Stimulated activated CD4-positive, alpha-beta T cell treated with anti-CD3 and anti-CD28 coated beads, Interleukin-15, amount 100 ng/mL, for 1 hour (primary cell): ENCODE measurements at regions not wholly inside any gene's neighbourhood (a gene's known extent, or its start where the extent isn't known, plus 50 kb on each side); places are given as distances from the start of the nearest gene placed in this dataset.
"Not testable (repeated sequence)": the region's sequence is repeated elsewhere in the genome, so short reads cannot be mapped to it uniquely, and the experiment has no call there.

Source experiments
- DNase-seq, 2 donors: peaks; one replicate each; pipeline ENCODE4 v3.0.0-alpha.2; 2020; ENCODE audit warnings: low read depth in 1 of 2, low spot score in 1 of 2

DNA sequence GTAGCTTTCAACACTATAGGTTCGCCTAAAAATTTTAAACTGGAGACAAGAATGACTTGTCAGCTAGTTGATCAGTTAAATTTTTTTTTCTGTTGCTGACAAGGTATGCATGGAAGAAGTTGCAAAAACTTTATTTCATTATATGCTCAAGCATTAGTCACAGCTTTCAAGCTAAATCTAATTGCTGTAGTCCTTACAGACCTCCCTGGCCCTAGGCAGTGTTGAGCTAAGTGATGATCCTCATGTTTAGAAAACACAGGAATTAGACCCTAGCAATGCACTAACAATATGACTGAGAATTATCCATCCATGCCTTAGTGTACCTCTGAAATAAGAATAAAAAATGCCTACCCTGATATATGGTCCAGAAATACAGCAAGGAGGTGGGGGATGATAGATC, 253.4 kb downstream of the SP3 start:
- DNase-seq, result no peak

- no peak for DNase-seq
Measured at GRCh38 chr2:173713904-173714555, 251.1 kb downstream of the SP3 start.

GRCh38 chr2:173715441-173715840, 249.7 kb downstream of the SP3 start:
- no peak for DNase-seq

- DNase-seq, result no peak
Measured at GRCh38 chr2:173716458-173717052, 248.6 kb downstream of the SP3 start.

GRCh38 chr2:173719471-173719870, 245.7 kb downstream of the SP3 start:
- DNase-seq, result no peak

DNA sequence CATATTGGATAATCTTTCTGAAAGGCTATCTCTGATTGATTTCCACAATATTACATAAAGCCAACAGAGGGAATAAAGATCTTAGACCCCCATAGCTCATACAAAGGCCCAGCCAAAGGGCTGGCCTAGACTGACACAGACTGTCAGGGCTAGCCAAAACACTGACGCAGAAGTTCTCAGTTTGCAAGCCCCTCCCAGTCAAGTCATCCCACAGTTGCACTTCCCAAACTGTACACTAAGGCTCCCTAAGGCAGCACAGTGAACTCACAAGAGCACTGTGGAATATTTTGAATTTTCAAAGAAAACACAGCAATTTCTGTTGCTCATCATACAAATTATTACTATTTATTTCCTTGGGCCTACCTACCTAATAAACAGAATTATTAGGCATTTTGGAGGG, 244.9 kb downstream of the SP3 start:
- no peak for DNase-seq

- no peak for DNase-seq
Measured at GRCh38 chr2:173734797-173735196, 230.4 kb downstream of the SP3 start.

DNA sequence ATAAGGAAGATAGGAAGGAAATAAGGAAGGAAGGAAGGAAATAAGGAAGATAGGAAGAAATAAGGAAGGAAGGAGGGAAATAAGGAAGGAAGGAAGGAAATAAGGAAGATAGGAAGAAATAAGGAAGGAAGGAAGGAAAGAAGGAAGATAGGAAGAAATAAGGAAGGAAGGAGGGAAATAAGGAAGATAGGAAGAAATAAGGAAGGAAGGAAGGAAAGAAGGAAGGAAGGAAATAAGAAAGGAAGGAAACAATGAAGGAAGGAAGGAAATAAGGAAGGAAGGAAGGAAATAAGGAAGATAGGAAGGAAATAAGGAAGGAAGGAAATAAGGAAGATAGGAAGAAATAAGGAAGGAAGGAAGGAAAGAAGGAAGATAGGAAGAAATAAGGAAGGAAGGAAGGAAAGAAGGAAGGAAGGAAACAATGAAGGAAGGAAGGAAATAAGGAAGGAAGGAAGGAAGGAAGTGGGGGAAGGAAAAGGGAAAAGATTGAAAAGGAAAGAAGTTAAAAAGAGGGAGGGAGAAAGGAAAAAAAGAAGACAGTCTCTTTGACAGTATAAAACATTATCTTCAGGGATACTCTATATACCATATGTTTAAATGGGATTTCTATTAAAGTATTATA, 227.1 kb downstream of the SP3 start:
- DNase-seq, result not testable (repeated sequence)

- no peak for DNase-seq
Measured at GRCh38 chr2:173739006-173739405, 226.2 kb downstream of the SP3 start.

GRCh38 chr2:173740639-173741038, 224.5 kb downstream of the SP3 start:
- no peak for DNase-seq

- DNase-seq, result no peak
Measured at GRCh38 chr2:173741759-173742158, 223.4 kb downstream of the SP3 start.

DNA sequence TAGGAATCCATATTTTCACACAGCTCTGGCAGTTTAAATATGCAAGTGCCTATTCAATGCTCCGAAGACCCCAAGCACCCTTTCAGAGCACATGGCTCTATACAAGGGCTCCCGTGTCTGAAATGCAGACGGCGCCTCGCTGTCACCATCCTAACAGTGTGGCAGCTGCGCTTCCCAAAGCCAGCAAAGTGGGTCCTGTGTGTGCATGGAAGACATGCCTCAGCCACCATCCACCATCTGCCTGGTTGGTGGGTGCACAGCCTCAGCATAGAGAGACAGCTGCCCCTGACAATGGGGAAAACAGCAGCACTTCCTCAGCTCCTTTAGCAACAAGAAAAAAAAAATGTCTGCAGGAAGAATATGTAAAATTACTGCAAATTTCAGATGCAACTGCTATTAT, 218.1 kb downstream of the SP3 start:
- no peak for DNase-seq

DNA sequence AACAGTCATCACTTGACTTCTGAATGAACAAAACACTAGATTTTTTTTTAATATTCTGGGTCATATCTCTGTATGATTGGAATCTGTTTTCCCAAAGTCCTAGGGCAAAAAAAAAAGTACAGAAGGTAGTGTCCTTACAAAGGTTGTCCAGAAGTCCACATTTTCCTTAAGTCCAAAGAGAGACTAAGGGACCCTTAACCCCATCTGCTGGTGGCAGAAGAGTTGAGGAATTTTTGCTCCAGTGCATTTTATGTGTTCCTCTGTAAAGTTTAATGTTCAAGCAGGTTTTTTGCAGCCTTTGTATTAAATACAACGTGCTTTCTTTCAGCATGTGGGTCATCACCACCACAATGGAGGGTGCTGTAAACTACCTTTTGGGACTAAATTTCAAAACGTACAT, 215.9 kb downstream of the SP3 start:
- DNase-seq, result no peak

GRCh38 chr2:173750353-173750801, 214.8 kb downstream of the SP3 start:
- DNase-seq, result no peak

DNA sequence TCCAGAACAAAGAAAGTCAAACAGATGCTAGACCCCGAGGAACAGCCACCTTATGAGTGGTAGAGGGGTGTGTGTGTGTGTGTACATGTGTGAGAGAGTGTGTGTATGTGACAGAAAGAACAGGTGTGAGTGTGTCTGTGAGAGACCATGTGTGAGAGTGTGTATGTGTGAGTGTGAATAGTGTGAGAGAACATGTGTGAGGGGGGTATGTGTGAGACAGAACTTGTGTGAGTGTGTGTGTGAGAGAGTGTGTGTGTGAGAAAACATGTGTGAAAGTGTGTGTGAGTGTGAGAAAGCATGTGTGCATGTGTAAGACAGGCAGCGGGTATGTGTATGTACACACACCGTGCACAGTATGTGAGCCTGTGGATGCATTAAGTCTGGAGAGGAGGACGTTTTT, 214.3 kb downstream of the SP3 start:
- DNase-seq, result no peak

DNA sequence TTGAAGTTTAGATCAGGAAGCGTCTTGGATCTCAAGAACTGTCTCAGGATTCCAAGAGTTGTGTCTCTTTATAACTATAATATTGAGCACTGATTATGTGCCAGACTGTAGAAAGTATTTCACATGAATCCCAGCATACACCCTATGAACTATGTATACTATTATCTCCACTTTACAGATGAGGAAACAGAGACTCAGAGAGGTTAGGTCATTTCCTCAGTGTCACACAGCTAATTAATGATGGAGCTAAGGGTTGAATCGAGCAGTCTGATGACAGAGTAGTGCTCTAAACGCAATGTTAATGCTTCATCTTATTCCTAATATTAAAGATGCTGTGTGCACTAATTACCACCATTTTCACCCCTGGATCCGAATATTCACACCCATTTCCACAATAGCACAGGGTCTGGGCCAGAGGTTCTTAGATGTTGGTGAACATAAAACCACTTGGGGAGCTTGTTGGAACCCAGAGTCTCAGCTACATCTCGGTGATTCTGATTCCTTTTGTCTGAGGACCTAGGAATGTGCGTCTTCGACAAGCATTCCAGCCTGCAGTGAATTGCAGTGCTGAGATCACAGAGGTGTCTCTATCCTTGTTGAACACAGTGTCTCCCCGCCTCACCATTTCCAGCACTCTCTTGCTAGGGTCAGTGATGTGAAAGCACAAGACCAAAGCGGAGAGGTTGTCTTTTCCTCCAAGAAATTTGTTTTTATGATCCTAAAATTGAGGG, 213.8 kb downstream of the SP3 start:
- DNase-seq, result no peak

GRCh38 chr2:173752152-173752551, 213.0 kb downstream of the SP3 start:
- DNase-seq, result no peak

- DNase-seq, result no peak
Measured at GRCh38 chr2:173753441-173753840, 211.7 kb downstream of the SP3 start.

DNA sequence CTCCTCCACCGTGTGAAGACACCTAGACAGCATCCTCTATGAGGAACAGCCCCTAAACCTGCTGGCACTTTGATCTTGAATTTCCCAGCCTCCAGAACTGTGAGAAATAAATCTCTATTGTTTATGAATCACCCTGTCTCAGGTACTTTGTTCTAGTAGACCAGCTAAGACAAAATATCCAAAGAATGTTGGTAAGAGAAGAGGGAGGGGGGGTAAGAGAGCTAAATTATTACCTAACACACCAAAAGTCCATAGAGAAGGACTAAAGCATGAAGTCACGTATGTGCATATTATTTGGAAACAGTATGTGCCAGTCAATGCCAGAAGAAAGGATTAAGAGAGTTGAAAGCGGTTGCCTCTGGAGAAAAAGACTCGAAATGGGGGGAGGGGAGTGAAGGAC, 211.0 kb downstream of the SP3 start:
- no peak for DNase-seq

DNA sequence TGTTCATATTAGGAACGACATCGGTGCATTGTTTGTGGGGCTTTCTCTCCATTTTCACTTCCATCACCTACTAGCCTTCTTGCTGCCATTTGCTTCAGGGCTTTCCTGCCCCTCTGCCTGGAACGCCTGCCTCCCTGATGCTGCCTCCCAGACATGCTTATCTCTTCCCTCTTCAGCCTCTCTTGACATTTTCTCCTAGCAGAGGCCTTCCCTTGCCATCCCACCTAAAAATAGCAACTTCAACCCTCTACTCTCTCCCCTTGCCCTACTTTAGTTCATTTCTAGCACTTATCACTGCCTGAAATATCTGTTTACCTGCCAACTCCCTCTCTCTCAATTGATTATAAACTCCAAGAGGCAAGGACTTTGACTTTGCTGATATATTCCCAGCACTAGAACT, 210.3 kb downstream of the SP3 start:
- no peak for DNase-seq

GRCh38 chr2:173755798-173756197, 209.4 kb downstream of the SP3 start:
- DNase-seq, result no peak

DNA sequence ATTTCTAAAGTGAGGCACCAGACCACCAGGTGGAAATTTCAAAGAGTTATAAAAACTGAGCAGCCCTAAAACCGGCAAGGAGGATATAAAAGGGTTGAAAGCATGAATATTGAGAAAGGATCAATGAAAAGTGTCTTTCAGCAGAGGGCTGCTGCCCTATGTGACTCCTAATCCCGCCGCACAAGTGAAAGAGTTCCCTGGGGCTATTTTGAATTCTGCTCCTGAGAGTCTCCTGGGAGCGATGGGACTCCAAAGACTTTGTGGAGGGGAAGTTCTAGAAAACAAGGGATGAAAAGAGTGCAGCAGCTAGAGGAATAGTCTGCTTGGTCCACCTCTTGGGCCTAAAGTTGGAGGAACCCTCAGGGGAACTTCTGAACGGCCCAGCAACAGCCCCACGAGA, 205.2 kb downstream of the SP3 start:
- no peak for DNase-seq
